HEK293T (cell line): ENCODE measurements at regions not wholly inside any gene's neighbourhood (a gene's known extent, or its start where the extent isn't known, plus 50 kb on each side); places are given as distances from the start of the nearest gene placed in this dataset.

Source experiments
- CTCF ChIA-PET: fragments of 350-600 bp; formaldehyde crosslinking; extraction: SDS; loops from one replicate; lab custom pipeline; 2021; ENCODE audit warnings: antibody characterized with exemption, inconsistent platforms; lab: Yijun Ruan, JAX
- POLR2A ChIA-PET: fragments of 350-600 bp; formaldehyde crosslinking; extraction: SDS; loops from one replicate; lab custom pipeline; 2020; ENCODE audit warnings: antibody characterized with exemption, inconsistent platforms; lab: Yijun Ruan, JAX
- DNase-seq: peaks from one replicate; pipeline ENCODE4 v3.0.0; 2012; ENCODE audit warnings: mixed read lengths; ENCODE audit errors: extremely low spot score
- ARNT ChIP-seq: fragments of 450-650 bp; IDR thresholded peaks from 2 replicates; pipeline ENCODE4 v1.6.1; 2017; ENCODE audit warnings: mild to moderate bottlenecking
- BHLHE40 ChIP-seq: fragments of 450-650 bp; IDR thresholded peaks from 2 replicates; pipeline ENCODE4 v1.6.1; 2016; ENCODE audit warnings: mild to moderate bottlenecking, moderate library complexity, borderline replicate concordance
- CTBP1 ChIP-seq: fragments of 450-650 bp; IDR thresholded peaks from 2 replicates; pipeline ENCODE4 v1.6.1; 2016; ENCODE audit warnings: borderline replicate concordance
- ELF4 ChIP-seq: fragments of 450-650 bp; IDR thresholded peaks from 2 replicates; pipeline ENCODE4 v1.6.1; 2017; ENCODE audit warnings: antibody characterized with exemption
- FOXA1 ChIP-seq: fragments of 450-650 bp; IDR thresholded peaks from 2 replicates; pipeline ENCODE4 v1.6.1; 2016; ENCODE audit warnings: mild to moderate bottlenecking
- FOXK2 ChIP-seq: fragments of 450-650 bp; IDR thresholded peaks from 2 replicates; pipeline ENCODE4 v1.6.1; 2016; ENCODE audit warnings: mild to moderate bottlenecking
- FOXM1 ChIP-seq: fragments of 450-650 bp; IDR thresholded peaks from 2 replicates; pipeline ENCODE4 v1.6.1; 2017; ENCODE audit warnings: mild to moderate bottlenecking, borderline replicate concordance
- HDGF ChIP-seq: fragments of 450-650 bp; IDR thresholded peaks from 2 replicates; pipeline ENCODE4 v1.6.1; 2017; ENCODE audit warnings: antibody characterized with exemption, borderline replicate concordance
- L3MBTL2 ChIP-seq: fragments of 450-650 bp; conservative IDR thresholded peaks from 2 replicates; pipeline ENCODE4 v1.6.1; 2016; ENCODE audit warnings: mild to moderate bottlenecking
- LEF1 ChIP-seq: fragments of 450-650 bp; IDR thresholded peaks from 2 replicates; pipeline ENCODE4 v1.6.1; 2017; ENCODE audit warnings: mild to moderate bottlenecking, borderline replicate concordance
- NFRKB ChIP-seq: fragments of 450-650 bp; IDR thresholded peaks from 2 replicates; pipeline ENCODE4 v1.6.1; 2016; ENCODE audit warnings: mild to moderate bottlenecking, moderate library complexity
- PKNOX1 ChIP-seq: fragments of 450-650 bp; IDR thresholded peaks from 2 replicates; pipeline ENCODE4 v1.6.1; 2016
- SP1 ChIP-seq: fragments of 450-650 bp; IDR thresholded peaks from 2 replicates; pipeline ENCODE4 v1.6.1; 2017
- SUZ12 ChIP-seq: fragments of 450-650 bp; IDR thresholded peaks from 2 replicates; pipeline ENCODE4 v1.6.1; 2016; ENCODE audit warnings: mild to moderate bottlenecking
- TARDBP ChIP-seq: fragments of 450-650 bp; IDR thresholded peaks from 2 replicates; pipeline ENCODE4 v1.6.1; 2016
- ZNF384 ChIP-seq: fragments of 450-650 bp; IDR thresholded peaks from 2 replicates; pipeline ENCODE4 v1.6.1; 2016

GRCh38 chr12:5124401-5124800, 80.7 kb downstream of the KCNA5 start:
- no peak for TF ChIP-seq FOXA1
- TF ChIP-seq ELF4 = no peak
- no peak for TF ChIP-seq CTBP1
- no peak for TF ChIP-seq NFRKB
- no peak for TF ChIP-seq FOXK2
- no peak for TF ChIP-seq HDGF
- no peak for TF ChIP-seq ARNT
- no peak for TF ChIP-seq LEF1
- TF ChIP-seq BHLHE40 = no peak
- TF ChIP-seq FOXM1 = no peak
- ChIA-PET POLR2A (no interaction called here), CTCF (no interaction called here)
- no peak for DNase-seq

GRCh38 chr12:5134861-5135525, 91.3 kb downstream of the KCNA5 start:
- ChIA-PET CTCF (interaction anchor here (0.7 kb wide), 1 partner anchor 39 kb away, joined by 3 read pairs; no protein-coding TSS in a partner anchor), POLR2A (no interaction called here)

GRCh38 chr12:5138256-5138655, 94.6 kb downstream of the KCNA5 start:
- CTCF ChIA-PET = no interaction called here

More at GRCh38 chr12:5134861-5135525, 91.3 kb downstream of the KCNA5 start:
- no peak for DNase-seq
- TF ChIP-seq L3MBTL2 (no peak), ARNT (no peak), TARDBP (no peak), HDGF (no peak), BHLHE40 (no peak), SP1 (no peak), ZNF384 (no peak), PKNOX1 (no peak), FOXM1 (no peak), FOXA1 (no peak), NFRKB (no peak), ELF4 (no peak), FOXK2 (no peak), CTBP1 (no peak), SUZ12 (no peak), LEF1 (no peak)

GRCh38 chr12:5138845-5139244, 95.2 kb downstream of the KCNA5 start:
- POLR2A ChIA-PET = no interaction called here
- no peak for DNase-seq
- TF ChIP-seq FOXA1 (no peak), NFRKB (no peak), SUZ12 (no peak)
- CTCF ChIA-PET = no interaction called here

More at GRCh38 chr12:5138256-5138655, 94.6 kb downstream of the KCNA5 start:
- POLR2A ChIA-PET = no interaction called here
- TF ChIP-seq BHLHE40 = no peak
- TF ChIP-seq SUZ12 = no peak
- no peak for TF ChIP-seq FOXM1
- no peak for DNase-seq

GRCh38 chr12:5139751-5140150, 96.1 kb downstream of the KCNA5 start:
- CTCF ChIA-PET = no interaction called here
- DNase-seq = no peak
- TF ChIP-seq CTBP1 (no peak), PKNOX1 (no peak)
- POLR2A ChIA-PET = no interaction called here

GRCh38 chr12:5140190-5140589, 96.5 kb downstream of the KCNA5 start:
- no peak for DNase-seq
- ChIA-PET POLR2A (no interaction called here), CTCF (no interaction called here)
- no peak for TF ChIP-seq ARNT
- TF ChIP-seq FOXM1 = no peak
- TF ChIP-seq NFRKB = no peak
- TF ChIP-seq SP1 = no peak
- no peak for TF ChIP-seq CTBP1
- no peak for TF ChIP-seq SUZ12
- no peak for TF ChIP-seq LEF1
- no peak for TF ChIP-seq TARDBP
- TF ChIP-seq FOXK2 = no peak
- TF ChIP-seq ELF4 = no peak
- no peak for TF ChIP-seq BHLHE40
- no peak for TF ChIP-seq FOXA1
- TF ChIP-seq HDGF = no peak

GRCh38 chr12:5148880-5149279, 105.2 kb downstream of the KCNA5 start:
- TF ChIP-seq SUZ12 (no peak), HDGF (no peak), SP1 (no peak), ELF4 (no peak), NFRKB (no peak), BHLHE40 (no peak), FOXA1 (no peak), LEF1 (no peak), FOXK2 (no peak), PKNOX1 (no peak), ARNT (no peak), CTBP1 (no peak), L3MBTL2 (no peak), TARDBP (no peak), FOXM1 (no peak), ZNF384 (no peak)
- no peak for DNase-seq
- ChIA-PET POLR2A (no interaction called here), CTCF (no interaction called here)
